ENCODE measurements at regions not wholly inside any gene's neighbourhood (a gene's known extent, or its start where the extent isn't known, plus 50 kb on each side); places are given as distances from the start of the nearest gene placed in this dataset.

GRCh38 chr2:175743011-175743410 lies 259.1 kb downstream of the LNPK start:
- no peak for TF ChIP-seq ISL1 (CRISPR knock-in tag; IDR thresholded peaks at IDR 0.05)
- TF ChIP-seq OSR1 (CRISPR knock-in tag; IDR thresholded peaks at IDR 0.05): no peak
- TF ChIP-seq ESRRG (CRISPR knock-in tag; IDR thresholded peaks at IDR 0.05): no peak
- no peak for TF ChIP-seq CREB5 (CRISPR knock-in tag; IDR thresholded peaks at IDR 0.05; ENCODE audit: low read depth)
- no peak for TF ChIP-seq ZNF8 (CRISPR knock-in tag; IDR thresholded peaks at IDR 0.05)
- no peak for TF ChIP-seq ARNTL (CRISPR knock-in tag; IDR thresholded peaks at IDR 0.05; ENCODE audit: borderline replicate concordance, low read depth)
